GM18499 (cell line): ENCODE measurements at regions not wholly inside any gene's neighbourhood (a gene's known extent, or its start where the extent isn't known, plus 50 kb on each side); places are given as distances from the start of the nearest gene placed in this dataset.

Experiments used
- ATAC-seq: cut with Tn5 transposase; IDR thresholded peaks from one replicate; pipeline ENCODE4 v1.9.1; 2021; ENCODE audit warnings: moderate number of reproducible peaks; ENCODE audit not compliant: insufficient read depth, unreplicated experiment

DNA sequence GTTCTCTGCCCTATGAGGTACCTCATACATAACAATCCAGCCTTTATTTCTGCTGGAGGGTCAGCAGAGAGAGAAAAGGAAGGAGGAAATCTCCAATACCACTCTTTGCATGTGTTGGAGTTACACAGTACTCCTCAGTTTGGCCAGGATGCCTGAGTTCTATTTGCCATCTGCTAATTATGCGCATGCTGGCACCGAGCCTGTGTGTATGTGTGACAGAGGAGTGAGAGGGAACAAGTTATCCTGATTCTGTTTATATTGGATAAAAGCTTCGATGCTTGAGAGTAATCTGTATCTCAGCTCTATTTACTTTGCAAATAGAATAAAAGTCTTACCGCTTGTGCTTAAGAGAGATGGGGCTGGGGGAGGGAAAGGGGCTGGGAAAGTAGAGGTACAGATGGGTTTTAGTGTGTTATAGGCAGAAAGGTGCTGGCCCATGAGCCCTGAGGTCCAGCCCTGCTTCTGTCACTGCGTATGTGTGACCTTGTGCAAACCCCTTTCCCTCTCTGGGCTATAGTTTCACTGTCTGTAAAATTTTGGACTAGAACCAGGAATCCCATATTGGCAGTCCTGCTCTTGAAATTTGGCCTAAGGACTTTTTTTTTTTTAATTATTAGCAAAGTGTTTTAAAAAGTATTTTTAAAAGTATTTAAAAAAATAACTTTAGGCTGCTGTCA, 54.5 kb upstream of the PLXNA2 start:
- no peak for ATAC-seq

- ATAC-seq = no peak
Observed at GRCh38 chr1:208300084-208300770, 56.0 kb upstream of the PLXNA2 start.

GRCh38 chr1:208302699-208303238, 58.6 kb upstream of the PLXNA2 start:
- ATAC-seq = no peak

GRCh38 chr1:208303743-208304712, 59.8 kb upstream of the PLXNA2 start:
- no peak for ATAC-seq

GRCh38 chr1:208308221-208308620, 64.0 kb upstream of the PLXNA2 start:
- no peak for ATAC-seq

- ATAC-seq = no peak
Observed at GRCh38 chr1:208309771-208310170, 65.6 kb upstream of the PLXNA2 start.

DNA sequence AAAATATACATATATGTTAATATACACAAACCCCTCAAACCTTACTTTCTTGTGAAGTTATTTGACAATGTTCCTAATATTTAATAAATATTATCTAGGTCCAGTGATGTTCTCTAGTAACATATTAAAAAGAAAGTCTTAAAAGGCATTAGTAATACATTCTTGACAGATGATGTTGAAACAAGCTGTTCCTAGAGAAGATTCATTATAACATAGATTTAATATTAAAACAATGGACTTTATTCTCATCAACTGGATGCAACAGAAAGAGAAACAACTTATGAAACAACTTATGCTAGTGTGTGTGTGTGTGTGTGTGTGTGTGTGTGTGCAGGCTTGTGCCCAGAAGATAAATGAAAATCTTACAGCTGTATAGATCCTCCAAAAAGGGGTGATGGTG, 68.5 kb upstream of the PLXNA2 start:
- no peak for ATAC-seq

DNA sequence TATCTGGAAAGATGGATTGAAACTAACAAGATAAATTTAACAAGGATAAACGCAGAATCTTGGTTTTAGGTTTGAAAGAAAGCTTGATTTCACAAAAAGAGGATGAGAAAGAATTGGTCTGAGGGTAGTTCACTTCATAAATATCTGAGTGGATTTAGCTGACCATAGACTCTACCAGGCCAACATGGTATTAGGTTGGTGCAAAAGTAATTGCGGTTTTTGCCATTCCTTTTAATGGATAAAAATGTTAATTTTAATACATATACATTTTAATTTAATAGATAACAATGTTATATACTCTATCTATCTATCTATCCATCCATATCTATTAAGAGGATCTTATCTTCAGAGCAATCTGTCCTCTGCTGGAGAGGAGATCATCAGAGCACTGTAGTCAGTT, 70.2 kb upstream of the PLXNA2 start:
- no peak for ATAC-seq

GRCh38 chr1:208318150-208318734, 74.1 kb upstream of the PLXNA2 start:
- ATAC-seq = no peak

DNA sequence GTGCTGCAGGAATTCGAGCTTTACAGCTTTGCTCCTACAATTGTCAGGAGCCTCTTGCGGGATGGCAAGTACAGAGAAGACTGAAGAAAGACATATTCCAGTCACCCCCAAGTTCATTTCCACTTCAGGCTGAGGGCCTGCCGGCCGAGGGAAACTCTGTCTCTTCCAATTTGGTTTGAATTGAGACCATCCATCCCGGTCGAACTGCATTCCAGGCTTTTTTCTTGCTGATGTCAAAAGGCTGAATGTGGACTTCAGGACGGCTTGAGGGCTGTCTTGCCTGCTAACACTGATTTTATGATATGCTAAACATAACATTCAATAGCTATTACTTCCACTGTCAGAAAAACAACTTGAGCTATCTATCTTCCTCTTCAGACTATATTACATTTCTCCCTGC, 79.8 kb upstream of the PLXNA2 start:
- no peak for ATAC-seq

DNA sequence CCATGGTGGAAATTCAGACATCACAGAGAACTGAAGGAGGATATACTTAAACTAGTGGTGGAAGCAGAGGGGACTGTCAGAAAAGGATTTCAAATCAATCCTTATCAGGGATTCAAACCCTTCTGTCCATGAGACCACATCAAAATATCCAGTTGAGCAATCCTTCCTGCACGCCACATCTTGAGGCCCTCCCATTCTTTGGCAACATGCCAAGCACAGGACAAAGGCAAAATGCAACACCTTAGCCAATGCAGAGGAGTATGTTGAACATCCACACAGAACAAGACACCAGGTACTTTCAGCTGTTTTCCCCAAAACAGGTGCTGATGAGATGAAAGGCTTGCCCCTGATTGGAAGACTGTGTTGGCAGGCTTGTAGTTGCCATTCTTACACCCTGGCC, 81.8 kb upstream of the PLXNA2 start:
- ATAC-seq = no peak

DNA sequence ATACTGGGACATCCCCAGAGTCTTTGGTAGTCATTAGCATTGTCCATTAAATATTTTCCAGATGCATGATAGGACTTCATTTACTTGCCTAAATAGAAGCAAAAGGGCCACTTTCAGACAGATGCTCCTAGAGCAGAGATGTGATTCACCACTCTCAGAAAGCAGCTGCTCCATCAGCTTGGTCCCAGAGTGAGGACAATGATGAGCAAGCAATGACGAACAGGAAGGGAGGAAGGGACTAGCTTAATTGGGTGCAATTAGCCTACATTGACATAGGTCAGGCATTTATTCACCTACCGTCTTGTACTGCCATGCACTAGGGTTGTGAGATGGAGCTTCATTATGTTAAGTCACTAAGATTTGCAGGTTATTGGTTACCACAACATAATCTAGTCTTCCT, 85.1 kb upstream of the PLXNA2 start:
- no peak for ATAC-seq

DNA sequence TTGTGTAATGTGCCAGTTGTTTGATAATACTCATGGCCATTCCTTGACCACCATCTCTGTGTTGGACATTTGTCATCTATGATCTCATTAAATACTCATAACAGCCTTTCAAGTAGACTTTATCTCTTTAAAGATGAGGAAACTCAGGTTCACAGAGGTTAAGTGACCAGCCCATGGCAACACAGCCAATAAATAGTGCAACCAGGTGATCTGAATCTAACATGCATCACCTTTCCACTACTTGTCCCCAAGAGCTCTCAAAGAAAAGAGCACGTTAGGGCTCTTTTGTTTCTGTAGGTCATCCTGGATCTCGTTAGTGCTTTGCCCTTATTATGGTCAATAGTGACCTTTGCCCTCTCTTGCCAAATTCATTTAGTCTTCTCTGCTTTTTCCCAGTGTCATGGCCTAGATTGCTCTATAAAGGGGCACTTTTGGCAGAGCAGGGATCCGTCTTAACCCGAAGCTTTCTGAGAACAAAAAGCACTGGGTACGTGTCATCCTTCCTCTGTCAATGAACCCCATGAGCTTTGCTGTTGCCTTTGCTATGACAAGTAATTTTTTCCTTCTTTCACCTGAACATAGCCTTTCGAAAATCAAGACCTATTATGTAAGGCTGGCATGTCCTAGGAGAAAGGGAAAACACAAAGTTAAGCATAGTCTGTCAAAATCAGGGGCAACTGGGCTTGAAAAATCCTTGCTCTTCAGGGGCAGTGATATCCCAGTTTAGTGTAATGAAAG, 88.0 kb upstream of the PLXNA2 start:
- no peak for ATAC-seq

GRCh38 chr1:208332774-208333126, 88.6 kb upstream of the PLXNA2 start:
- ATAC-seq = no peak

- no peak for ATAC-seq
Observed at GRCh38 chr1:208333676-208334075, 89.5 kb upstream of the PLXNA2 start.

- ATAC-seq = no peak
Observed at GRCh38 chr1:208335371-208336136, 91.4 kb upstream of the PLXNA2 start.

DNA sequence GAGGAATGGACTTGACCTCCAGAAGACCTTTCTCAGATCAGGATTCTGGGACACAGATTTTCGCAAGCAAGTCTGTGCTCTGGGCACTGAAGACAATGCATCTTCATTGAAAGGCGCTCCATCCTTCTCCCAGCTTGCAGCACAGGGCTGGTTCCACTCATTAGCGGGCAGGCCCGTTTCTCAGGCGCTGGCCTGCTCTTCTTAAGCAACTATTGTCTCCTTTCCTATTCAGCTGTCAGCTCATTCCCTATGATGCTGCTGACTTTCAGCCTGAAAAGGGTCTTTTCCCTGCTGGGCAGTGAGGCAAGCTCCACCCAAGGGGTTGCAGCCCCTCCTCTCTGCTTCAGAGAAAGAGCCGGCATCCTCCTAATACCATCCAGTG, 91.9 kb upstream of the PLXNA2 start:
- no peak for ATAC-seq

GRCh38 chr1:208339911-208340310, 95.7 kb upstream of the PLXNA2 start:
- ATAC-seq = no peak

- ATAC-seq = no peak
Observed at GRCh38 chr1:208343226-208343625, 99.0 kb upstream of the PLXNA2 start.
